ENCODE measurements at regions not wholly inside any gene's neighbourhood (a gene's known extent, or its start where the extent isn't known, plus 50 kb on each side); places are given as distances from the start of the nearest gene placed in this dataset.

DNA sequence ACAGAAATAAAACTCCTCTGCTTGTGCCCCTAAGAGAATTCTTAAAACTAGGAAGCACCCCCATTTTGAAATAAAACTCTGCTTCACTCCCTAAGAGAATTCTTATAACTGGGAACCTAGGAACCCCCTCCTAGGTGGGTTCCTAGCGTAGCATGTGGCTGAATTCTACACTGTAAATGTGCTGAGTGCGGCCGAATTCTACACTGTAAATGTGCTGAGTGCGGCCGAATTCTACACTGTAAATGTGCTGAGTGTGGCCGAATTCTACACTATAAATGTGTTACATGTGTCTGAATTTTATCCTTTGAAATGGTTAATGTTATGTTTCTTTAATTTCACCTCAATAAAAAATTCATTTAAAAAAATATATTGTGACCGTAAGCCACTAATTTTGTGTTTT, 79.3 kb downstream of the PSMB1 start:
- no peak for FAIRE-seq
- no peaks in the 10 kb centered on the region for H3K27me3 ChIP-seq (ENCODE audit: control insufficient read depth, insufficient read depth, low read length)
- H3K36me3 ChIP-seq (ENCODE audit: control insufficient read depth in 2 of 3, insufficient read depth in 3 of 3, low read length in 3 of 3), result no peaks in the 10 kb centered on the region
- H3K9me3 ChIP-seq (ENCODE audit: control insufficient read depth in 2 of 3, insufficient read depth in 1 of 3, low read length in 3 of 3), result no peaks in the 10 kb centered on the region
- TF ChIP-seq, protein P1, sequence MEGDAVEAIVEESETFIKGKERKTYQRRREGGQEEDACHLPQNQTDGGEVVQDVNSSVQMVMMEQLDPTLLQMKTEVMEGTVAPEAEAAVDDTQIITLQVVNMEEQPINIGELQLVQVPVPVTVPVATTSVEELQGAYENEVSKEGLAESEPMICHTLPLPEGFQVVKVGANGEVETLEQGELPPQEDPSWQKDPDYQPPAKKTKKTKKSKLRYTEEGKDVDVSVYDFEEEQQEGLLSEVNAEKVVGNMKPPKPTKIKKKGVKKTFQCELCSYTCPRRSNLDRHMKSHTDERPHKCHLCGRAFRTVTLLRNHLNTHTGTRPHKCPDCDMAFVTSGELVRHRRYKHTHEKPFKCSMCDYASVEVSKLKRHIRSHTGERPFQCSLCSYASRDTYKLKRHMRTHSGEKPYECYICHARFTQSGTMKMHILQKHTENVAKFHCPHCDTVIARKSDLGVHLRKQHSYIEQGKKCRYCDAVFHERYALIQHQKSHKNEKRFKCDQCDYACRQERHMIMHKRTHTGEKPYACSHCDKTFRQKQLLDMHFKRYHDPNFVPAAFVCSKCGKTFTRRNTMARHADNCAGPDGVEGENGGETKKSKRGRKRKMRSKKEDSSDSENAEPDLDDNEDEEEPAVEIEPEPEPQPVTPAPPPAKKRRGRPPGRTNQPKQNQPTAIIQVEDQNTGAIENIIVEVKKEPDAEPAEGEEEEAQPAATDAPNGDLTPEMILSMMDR (IDR thresholded peaks at IDR 0.05; ENCODE audit: borderline replicate concordance, extremely low read depth, insufficient read depth), result no peak
- H3K9ac ChIP-seq (ENCODE audit: low read length in 3 of 3), result no peak overlapping the region
- H3K4me1 ChIP-seq (ENCODE audit: control insufficient read depth in 2 of 3, insufficient read depth in 2 of 3, low read depth in 1 of 3, low read length in 3 of 3), result no peaks in the 10 kb centered on the region
- H3K27ac ChIP-seq (ENCODE audit: low read depth in 2 of 2, low read length in 2 of 2), result no peak overlapping the region
- intact Hi-C loops (cut with DNase I), result no loop called here
- no peak overlapping the region for H3K4me3 ChIP-seq (ENCODE audit: low read length in 3 of 3)
- DNase-seq, result no peak

DNA sequence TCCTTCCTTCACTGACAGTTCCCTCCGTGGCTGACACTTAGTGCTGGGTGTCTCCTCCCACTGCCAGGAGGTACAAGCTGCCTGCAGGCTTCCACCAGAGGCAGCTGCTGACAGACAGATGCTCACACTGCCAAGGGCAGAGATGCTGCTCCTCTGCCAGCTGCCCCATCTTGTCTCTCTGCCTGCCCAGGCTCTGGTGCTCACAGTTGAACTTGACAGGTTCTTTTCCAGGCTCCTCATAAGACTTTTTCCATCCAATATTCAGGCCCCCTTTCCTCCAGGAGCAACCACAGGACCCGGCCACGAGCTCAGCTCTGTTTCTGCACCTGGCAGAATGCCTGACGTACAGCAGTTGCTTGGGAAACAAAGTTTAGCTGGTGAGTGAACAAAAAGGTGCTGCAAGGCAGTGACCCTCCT, 79.8 kb downstream of the PSMB1 start:
- intact Hi-C loops (cut with DNase I), result no loop called here
- H3K27me3 ChIP-seq (ENCODE audit: control insufficient read depth, insufficient read depth, low read length), result no peaks in the 10 kb centered on the region
- no peak overlapping the region for H3K27ac ChIP-seq (ENCODE audit: low read depth in 2 of 2, low read length in 2 of 2)
- TF ChIP-seq, protein P1 (IDR thresholded peaks at IDR 0.05; ENCODE audit: borderline replicate concordance, extremely low read depth, insufficient read depth), result no peak
- no peaks in the 10 kb centered on the region for H3K36me3 ChIP-seq (ENCODE audit: control insufficient read depth in 2 of 3, insufficient read depth in 3 of 3, low read length in 3 of 3)
- H3K9ac ChIP-seq (ENCODE audit: low read length in 3 of 3), result no peak overlapping the region
- H3K9me3 ChIP-seq (ENCODE audit: control insufficient read depth in 2 of 3, insufficient read depth in 1 of 3, low read length in 3 of 3), result no peaks in the 10 kb centered on the region
- DNase-seq (peak in 1 of 5 donors; percentile 26), FAIRE-seq (no peak)
- H3K4me1 ChIP-seq (ENCODE audit: control insufficient read depth in 2 of 3, insufficient read depth in 2 of 3, low read depth in 1 of 3, low read length in 3 of 3), result no peaks in the 10 kb centered on the region
- no peak overlapping the region for H3K4me3 ChIP-seq (ENCODE audit: low read length in 3 of 3)

DNA sequence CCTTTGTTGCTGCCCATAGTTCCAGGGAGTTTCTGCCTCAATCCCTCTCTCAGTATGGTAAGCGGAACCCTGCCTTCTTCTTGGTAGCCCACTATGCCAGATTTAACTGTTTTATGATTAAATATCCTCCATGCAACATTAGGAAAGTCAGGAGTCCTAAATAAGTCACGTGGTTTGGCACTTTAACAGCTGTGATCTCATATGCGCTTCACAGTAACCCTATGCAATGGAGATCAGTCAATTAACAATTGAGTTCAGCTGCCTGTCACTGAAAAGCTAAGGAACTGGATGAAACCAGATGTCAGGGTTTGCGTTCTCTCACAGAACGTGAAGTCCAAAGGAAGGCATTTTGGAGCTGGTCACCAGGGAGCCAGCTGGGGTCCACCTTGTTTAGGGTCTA, 81.6 kb downstream of the PSMB1 start:
- TF ChIP-seq, protein P1 (IDR thresholded peaks at IDR 0.05; ENCODE audit: borderline replicate concordance, extremely low read depth, insufficient read depth), result no peak
- no peak overlapping the region for H3K27ac ChIP-seq (ENCODE audit: low read depth in 2 of 2, low read length in 2 of 2)
- H3K9ac ChIP-seq (ENCODE audit: low read length in 3 of 3), result no peak overlapping the region
- intact Hi-C loops (cut with DNase I), result no loop called here
- no peaks in the 10 kb centered on the region for H3K4me1 ChIP-seq (ENCODE audit: control insufficient read depth in 2 of 3, insufficient read depth in 2 of 3, low read depth in 1 of 3, low read length in 3 of 3)
- H3K27me3 ChIP-seq (ENCODE audit: control insufficient read depth, insufficient read depth, low read length), result no peaks in the 10 kb centered on the region
- DNase-seq (no peak), FAIRE-seq (no peak)
- no peaks in the 10 kb centered on the region for H3K9me3 ChIP-seq (ENCODE audit: control insufficient read depth in 2 of 3, insufficient read depth in 1 of 3, low read length in 3 of 3)
- H3K36me3 ChIP-seq (ENCODE audit: control insufficient read depth in 2 of 3, insufficient read depth in 3 of 3, low read length in 3 of 3), result no peaks in the 10 kb centered on the region
- H3K4me3 ChIP-seq (ENCODE audit: low read length in 3 of 3), result no peak overlapping the region

DNA sequence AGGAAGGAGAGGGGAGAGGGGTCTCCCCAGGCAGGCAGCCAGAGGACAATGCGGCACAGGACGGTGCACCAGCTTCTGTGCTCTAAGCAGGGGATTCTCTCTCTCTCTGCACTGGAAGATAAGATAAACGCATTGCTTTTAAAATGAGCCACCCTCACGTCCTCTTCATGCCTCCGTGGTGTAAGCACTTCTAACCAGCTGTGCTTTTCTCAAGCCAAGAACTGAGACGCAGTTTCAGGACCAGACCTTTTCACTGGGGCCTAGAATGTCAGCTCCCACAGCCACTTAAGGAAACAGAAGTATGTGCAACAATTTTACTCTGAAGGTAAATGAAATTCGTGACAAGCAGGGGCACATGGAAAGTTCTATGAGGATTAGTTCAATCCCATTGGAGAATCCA, 82.4 kb downstream of the PSMB1 start:
- Histone ChIP-seq H3K9ac (ENCODE audit: low read length in 3 of 3) (no peak overlapping the region), H3K27me3 (ENCODE audit: control insufficient read depth, insufficient read depth, low read length) (no peaks in the 10 kb centered on the region), H3K27ac (ENCODE audit: low read depth in 2 of 2, low read length in 2 of 2) (no peak overlapping the region), H3K9me3 (ENCODE audit: control insufficient read depth in 2 of 3, insufficient read depth in 1 of 3, low read length in 3 of 3) (no peaks in the 10 kb centered on the region), H3K36me3 (ENCODE audit: control insufficient read depth in 2 of 3, insufficient read depth in 3 of 3, low read length in 3 of 3) (no peaks in the 10 kb centered on the region), H3K4me3 (ENCODE audit: low read length in 3 of 3) (no peak overlapping the region), H3K4me1 (ENCODE audit: control insufficient read depth in 2 of 3, insufficient read depth in 2 of 3, low read depth in 1 of 3, low read length in 3 of 3) (no peaks in the 10 kb centered on the region)
- no peak for FAIRE-seq
- intact Hi-C loops (cut with DNase I), result no loop called here
- TF ChIP-seq, protein P1 (IDR thresholded peaks at IDR 0.05; ENCODE audit: borderline replicate concordance, extremely low read depth, insufficient read depth), result no peak
- DNase-seq, result peak in 1 of 5 donors; percentile 18
